Renal cortical epithelial cell (primary cell): ENCODE measurements at regions not wholly inside any gene's neighbourhood (a gene's known extent, or its start where the extent isn't known, plus 50 kb on each side); places are given as distances from the start of the nearest gene placed in this dataset.
"Not testable (repeated sequence)": the region's sequence is repeated elsewhere in the genome, so short reads cannot be mapped to it uniquely, and the experiment has no call there.

Experiments used
- DNase-seq: peaks from one replicate; pipeline ENCODE4 v3.0.0-alpha.2; 2011; ENCODE audit warnings: low read depth

GRCh38 chr6:27773542-27774263, 138.5 kb downstream of the OR2B2 start:
- DNase-seq: not testable (repeated sequence)

- peak; percentile 66 for DNase-seq
These were observed 139.8 kb downstream of the OR2B2 start for GRCh38 chr6:27772261-27773001.

DNA sequence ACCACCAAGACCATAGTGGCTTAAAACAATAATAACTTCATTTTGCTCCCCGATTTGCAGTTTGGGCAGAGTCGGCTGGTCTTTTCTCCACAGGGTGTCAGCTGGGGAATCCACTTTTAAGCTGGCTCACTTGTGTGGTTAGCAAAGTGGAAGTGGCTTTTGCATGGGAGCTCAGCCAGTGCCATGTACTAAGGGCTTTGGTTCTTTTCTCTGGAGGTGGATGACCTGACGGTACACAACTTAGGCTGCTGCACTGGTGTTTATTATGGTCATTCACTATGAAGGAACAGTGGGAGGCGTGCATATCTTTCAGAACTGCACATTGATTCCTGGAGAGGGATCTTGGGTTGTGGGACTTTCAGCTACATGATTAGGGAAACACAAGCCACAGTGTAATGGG, 141.0 kb downstream of the OR2B2 start:
- DNase-seq: no peak

GRCh38 chr6:27770724-27771123, 141.5 kb downstream of the OR2B2 start:
- DNase-seq: no peak

- no peak for DNase-seq
These were observed 143.6 kb downstream of the OR2B2 start for GRCh38 chr6:27768556-27768955.

DNA sequence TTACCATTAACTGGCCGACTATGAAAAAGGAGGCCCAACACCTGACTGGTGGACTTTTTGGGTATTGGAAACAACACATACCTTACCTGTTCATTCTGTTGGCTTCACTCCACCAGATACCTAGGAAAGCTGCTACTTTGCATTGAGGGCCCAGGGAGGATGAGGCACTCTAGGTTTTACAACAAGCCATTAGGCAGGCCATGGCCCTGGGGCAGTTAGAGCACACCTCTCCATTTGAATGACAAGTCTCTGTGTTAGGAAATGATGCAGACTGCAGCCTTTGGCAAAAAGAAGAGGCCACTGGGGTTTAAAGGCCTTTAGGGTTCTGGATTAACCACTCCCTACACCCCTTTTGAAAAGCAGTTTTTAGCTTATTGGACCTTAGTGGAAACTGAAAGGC, 144.3 kb downstream of the OR2B2 start:
- DNase-seq: no peak

- no peak for DNase-seq
These were observed 145.8 kb downstream of the OR2B2 start for GRCh38 chr6:27766405-27766804.

GRCh38 chr6:27765028-27765590, 147.1 kb downstream of the OR2B2 start:
- no peak for DNase-seq

DNA sequence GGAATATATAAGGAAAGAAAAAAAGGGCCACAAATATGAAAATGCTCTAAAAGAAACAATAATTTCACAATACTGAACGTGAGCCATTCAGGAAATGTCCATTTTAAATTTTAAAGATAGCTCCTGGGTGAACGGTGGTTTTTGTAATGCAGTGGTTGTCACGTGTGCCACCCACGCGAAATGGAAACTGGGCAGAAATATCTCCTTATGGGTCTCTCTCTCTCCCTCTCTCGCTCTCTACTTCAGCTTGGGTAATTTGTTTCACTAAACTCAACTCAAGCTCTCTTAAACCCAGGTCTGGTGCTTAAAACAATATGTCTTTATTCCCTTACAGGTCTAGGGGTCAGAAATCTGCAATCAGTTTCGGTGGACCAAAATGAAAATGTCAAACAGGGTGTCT, 150.8 kb downstream of the OR2B2 start:
- no peak for DNase-seq

GRCh38 chr6:27760464-27760863, 151.7 kb downstream of the OR2B2 start:
- no peak for DNase-seq

DNA sequence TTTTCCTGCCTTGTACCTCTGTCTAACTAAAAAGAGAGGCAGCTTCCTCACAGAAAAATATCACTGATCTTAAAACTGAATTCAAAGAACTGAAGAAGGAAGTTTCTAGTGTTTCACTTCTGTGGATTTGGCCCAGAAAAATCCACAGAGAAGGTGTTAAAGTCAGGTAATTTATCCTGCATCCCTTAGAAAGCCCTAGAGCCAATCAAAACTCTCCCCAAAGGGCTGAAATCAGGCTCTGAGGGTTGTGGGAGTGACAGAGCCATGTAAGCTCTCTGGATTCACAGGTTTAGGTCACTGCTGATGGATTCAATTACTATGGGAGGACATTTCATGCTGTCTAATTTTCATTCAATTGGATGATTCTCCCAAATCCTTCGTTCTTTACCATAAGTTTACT, 152.3 kb downstream of the OR2B2 start:
- DNase-seq: no peak

- no peak for DNase-seq
These were observed 153.7 kb downstream of the OR2B2 start for GRCh38 chr6:27758491-27758890.

- no peak for DNase-seq
These were observed 154.9 kb downstream of the OR2B2 start for GRCh38 chr6:27757307-27757706.

DNA sequence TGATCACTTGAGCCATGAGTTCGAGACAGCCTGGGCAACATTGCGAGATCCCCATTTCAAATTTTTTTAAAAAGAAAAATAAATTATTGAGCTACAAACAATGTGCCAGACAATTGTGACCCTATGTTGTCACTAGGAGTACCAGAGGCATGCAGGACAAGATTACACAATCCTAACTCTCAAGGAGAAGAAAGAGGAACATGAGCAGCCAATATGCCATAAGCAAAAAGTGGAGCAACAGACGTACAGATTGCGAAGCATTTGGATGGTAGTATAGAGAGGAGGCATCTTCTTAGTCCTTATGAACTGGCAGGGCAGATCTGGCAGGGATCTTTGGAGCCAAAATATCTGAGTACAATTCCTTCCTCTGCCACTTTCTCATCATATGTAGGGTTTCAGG, 156.4 kb downstream of the OR2B2 start:
- no peak for DNase-seq

- no peak for DNase-seq
These were observed 157.8 kb downstream of the OR2B2 start for GRCh38 chr6:27754408-27754782.

- DNase-seq: peak; percentile 58
These were observed 158.4 kb downstream of the OR2B2 start for GRCh38 chr6:27753668-27754407.

GRCh38 chr6:27752038-27752885, 159.9 kb downstream of the OR2B2 start:
- DNase-seq: peak; percentile 83

DNA sequence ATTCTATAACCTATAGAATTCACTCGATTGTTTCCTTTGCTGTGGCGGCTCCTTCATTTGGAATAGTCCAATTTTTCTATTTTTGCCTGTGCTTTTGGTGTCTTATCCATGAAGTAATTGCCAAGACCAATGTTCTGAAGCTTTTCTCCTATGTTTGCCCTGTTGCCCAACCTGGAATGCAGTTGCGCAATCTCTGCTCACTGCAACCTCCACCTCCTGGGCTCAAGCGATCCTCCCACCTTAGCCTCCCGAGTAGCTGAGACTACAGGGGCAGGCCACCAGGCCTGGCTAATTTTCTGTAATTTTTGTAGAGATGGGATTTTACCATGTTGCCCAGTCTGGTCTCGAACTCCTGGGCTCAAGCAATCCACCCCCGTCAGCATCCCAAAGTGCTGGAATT, 163.5 kb downstream of the OR2B2 start:
- DNase-seq: no peak

DNA sequence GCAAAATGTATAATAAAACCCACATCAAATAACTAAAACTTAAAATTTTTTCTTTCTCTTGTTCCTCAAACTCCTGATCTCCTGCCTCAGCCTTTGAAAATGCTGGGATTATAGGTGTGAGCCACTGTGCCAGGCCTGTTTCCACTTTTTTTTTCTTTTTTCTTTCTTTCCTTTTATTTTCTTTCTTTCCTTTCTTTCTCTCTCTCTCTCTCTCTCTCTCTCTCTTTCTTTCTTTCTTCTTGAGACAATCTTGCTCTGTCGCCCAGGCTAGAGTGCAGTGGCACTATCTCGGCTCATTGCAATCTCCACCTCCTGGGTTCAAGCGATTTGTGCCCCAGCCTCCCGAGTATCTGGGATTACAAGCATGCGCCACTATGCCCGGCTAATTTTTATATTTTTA, 164.6 kb downstream of the OR2B2 start:
- DNase-seq: no peak

- DNase-seq: not testable (repeated sequence)
These were observed 165.3 kb downstream of the OR2B2 start for GRCh38 chr6:27746860-27747259.

DNA sequence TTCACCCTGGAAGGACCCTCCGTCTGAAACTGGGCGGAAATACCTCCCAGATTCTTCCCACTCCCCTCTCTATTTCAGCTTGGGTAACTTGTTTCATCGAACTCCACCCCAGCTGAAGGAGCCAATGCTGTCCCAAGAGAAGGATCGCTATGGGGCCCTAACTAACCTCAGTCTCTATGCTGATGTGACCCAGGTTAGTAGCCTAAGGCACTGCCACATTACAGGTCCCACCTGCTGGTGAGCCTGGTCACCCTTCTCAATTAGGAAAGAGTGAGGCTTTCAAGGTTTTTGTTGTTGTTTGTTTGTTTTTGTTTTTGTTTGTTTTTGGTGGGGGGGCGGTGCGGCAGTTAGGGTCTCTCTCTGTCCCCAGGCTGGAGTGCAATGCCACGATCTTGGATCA, 168.4 kb downstream of the OR2B2 start:
- DNase-seq: no peak
